ENCODE measurements at regions not wholly inside any gene's neighbourhood (a gene's known extent, or its start where the extent isn't known, plus 50 kb on each side); places are given as distances from the start of the nearest gene placed in this dataset.

DNA sequence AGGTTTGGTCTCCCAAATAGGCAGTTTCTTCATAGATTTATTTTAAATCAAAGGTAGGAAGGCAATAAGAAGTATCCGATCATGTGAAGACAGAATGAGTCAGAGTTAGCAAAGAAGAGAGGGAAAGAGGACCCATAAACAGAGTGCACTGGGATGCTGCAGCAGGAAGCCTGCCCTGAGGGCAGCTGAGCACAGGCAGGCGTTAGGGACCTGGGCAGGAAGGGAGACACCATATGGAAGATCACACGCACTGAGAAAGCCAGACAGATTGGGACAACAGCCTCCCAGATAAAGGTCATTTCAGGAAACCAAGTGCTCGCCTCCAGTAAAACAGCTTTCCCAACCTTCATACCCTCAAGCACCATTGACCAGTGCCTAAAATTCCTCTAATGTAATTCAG lies 598.0 kb downstream of the EFNB2 start:
- TF ChIP-seq CTCF (IDR thresholded peaks at IDR 0.05): no peak
- H3K27ac Mint-ChIP-seq (ENCODE audit: unreplicated experiment): no peak overlapping the region

GRCh38 chr13:105936816-105937215 lies 598.6 kb downstream of the EFNB2 start:
- Mint-ChIP-seq H3K4me1 (ENCODE audit: low read depth) (peaks cover 9% of the 10 kb centered on the region), H3K9me3 (ENCODE audit: low read depth) (no peaks in the 10 kb centered on the region), H3K27me3 (ENCODE audit: low read depth) (no peaks in the 10 kb centered on the region), H3K36me3 (ENCODE audit: low read depth) (peaks cover 3% of the 10 kb centered on the region), H3K27ac (ENCODE audit: unreplicated experiment) (no peak overlapping the region), H3K4me3 (ENCODE audit: unreplicated experiment) (no peak overlapping the region)
- no peak for TF ChIP-seq CTCF (IDR thresholded peaks at IDR 0.05)
- DNase-seq (ENCODE audit: low spot score): no peak

More for the DNA sequence above, 598.0 kb downstream of the EFNB2 start:
- Mint-ChIP-seq H3K36me3 (ENCODE audit: low read depth) (peaks cover 3% of the 10 kb centered on the region), H3K9me3 (ENCODE audit: low read depth) (no peaks in the 10 kb centered on the region), H3K4me3 (ENCODE audit: unreplicated experiment) (no peak overlapping the region), H3K27me3 (ENCODE audit: low read depth) (no peaks in the 10 kb centered on the region), H3K4me1 (ENCODE audit: low read depth) (peaks cover 9% of the 10 kb centered on the region)
- no peak for DNase-seq (ENCODE audit: low spot score)

DNA sequence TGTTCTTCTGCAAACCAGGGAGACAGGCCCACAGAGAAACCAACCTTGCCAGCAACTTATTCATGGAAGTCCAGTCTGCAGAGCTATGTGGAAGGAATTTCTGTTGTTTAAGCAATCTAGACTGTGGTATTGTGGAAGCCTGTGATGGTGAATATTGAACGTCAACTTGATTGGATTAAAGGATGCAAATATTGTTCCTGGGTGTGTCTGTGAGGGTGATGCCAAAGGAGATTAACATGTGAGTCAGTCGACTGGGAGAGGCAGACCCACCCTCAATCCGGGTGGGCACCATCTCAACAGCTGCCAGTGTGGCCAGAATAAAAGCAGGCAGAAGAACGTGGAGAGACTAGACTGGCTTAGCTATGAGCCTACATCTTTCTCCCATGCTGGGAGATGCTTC lies 606.0 kb downstream of the EFNB2 start:
- Mint-ChIP-seq H3K4me1 (ENCODE audit: low read depth) (no peaks in the 10 kb centered on the region), H3K4me3 (ENCODE audit: unreplicated experiment) (no peak overlapping the region), H3K27ac (ENCODE audit: unreplicated experiment) (no peak overlapping the region), H3K9me3 (ENCODE audit: low read depth) (no peaks in the 10 kb centered on the region), H3K27me3 (ENCODE audit: low read depth) (no peaks in the 10 kb centered on the region), H3K36me3 (ENCODE audit: low read depth) (peaks cover 3% of the 10 kb centered on the region)
- no peak for TF ChIP-seq CTCF (IDR thresholded peaks at IDR 0.05)
- no peak for DNase-seq (ENCODE audit: low spot score)

DNA sequence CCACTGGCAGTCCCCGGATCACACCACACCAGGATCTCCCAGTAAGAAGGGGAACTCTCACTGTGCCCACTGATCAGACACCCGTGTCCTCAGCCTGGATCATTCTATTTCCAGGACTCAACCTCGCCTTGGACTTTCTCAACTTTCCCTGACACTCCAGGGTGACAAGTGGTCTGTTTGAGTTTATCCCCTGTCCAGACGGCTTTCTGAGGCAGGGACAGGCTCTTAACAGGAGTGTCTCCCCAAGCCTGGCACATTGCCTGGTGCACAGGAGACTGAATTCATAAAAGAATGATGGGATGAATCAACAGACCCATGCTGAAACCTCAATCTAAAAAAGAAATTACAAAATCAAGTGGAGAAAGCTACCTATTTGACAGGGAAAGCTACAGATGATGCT lies 606.6 kb downstream of the EFNB2 start:
- no peaks in the 10 kb centered on the region for H3K4me1 Mint-ChIP-seq (ENCODE audit: low read depth)
- H3K9me3 Mint-ChIP-seq (ENCODE audit: low read depth): no peaks in the 10 kb centered on the region
- no peaks in the 10 kb centered on the region for H3K27me3 Mint-ChIP-seq (ENCODE audit: low read depth)
- TF ChIP-seq CTCF (IDR thresholded peaks at IDR 0.05): no peak
- no peak overlapping the region for H3K27ac Mint-ChIP-seq (ENCODE audit: unreplicated experiment)
- no peak for DNase-seq (ENCODE audit: low spot score)
- H3K4me3 Mint-ChIP-seq (ENCODE audit: unreplicated experiment): no peak overlapping the region
- peaks cover 3% of the 10 kb centered on the region for H3K36me3 Mint-ChIP-seq (ENCODE audit: low read depth)

- no peaks in the 10 kb centered on the region for H3K4me1 Mint-ChIP-seq (ENCODE audit: low read depth)
- no peaks in the 10 kb centered on the region for H3K27me3 Mint-ChIP-seq (ENCODE audit: low read depth)
- no peaks in the 10 kb centered on the region for H3K36me3 Mint-ChIP-seq (ENCODE audit: low read depth)
- TF ChIP-seq CTCF (IDR thresholded peaks at IDR 0.05): no peak
- no peak overlapping the region for H3K27ac Mint-ChIP-seq (ENCODE audit: unreplicated experiment)
- H3K9me3 Mint-ChIP-seq (ENCODE audit: low read depth): no peaks in the 10 kb centered on the region
- H3K4me3 Mint-ChIP-seq (ENCODE audit: unreplicated experiment): no peak overlapping the region
- DNase-seq (ENCODE audit: low spot score): no peak
Measured at GRCh38 chr13:105928048-105928447, 607.4 kb downstream of the EFNB2 start.

Data from chondrocyte (in vitro differentiated cells).